GM19099 (cell line): ENCODE measurements at regions not wholly inside any gene's neighbourhood (a gene's known extent, or its start where the extent isn't known, plus 50 kb on each side); places are given as distances from the start of the nearest gene placed in this dataset.

Source experiments
- POLR2A ChIP-seq: IDR thresholded peaks from 3 replicates; pipeline ENCODE4 v1.6.1; 2011; ENCODE audit warnings: low read depth; ENCODE audit not compliant: insufficient read length; ENCODE audit errors: extremely low read depth

DNA sequence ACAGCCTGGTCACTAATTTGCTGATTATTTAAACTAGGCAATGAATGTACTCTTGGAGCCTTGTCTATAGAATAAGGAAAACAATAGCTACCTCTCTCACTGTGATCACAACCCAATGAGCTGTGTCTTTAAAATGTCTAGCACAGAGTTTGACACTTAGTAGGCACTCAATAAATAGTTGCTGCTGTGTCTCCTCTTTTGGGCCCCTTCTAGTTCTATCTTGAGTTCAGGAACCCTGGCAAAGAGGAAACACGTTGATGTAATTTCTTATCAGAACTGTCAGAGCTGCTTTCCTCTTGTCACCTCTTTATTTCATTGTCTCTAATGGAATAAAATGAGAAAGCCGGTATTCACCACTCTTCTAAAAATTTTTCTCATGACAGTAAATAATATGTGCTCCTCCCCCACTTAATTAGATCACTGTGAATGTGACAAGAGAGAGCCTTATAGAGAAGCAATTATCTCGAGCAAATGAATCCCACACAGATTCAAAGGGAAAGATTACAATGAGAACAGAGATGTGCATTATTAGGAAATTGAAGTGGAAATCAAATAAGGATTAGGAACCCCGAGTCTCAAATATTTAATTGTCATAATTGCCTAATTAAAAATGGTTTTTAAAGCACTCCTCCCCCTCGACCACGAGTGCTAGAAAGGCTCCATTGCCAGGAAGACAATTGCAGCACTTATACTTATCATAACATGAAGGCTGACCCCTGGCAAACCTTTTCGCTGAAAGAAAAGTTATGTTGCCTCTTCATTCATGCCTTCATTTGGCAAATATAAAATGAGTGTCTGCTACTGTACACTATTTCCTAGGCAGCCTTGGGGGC is 175.0 kb upstream of the BDNF start:
- TF ChIP-seq POLR2A = no peak

DNA sequence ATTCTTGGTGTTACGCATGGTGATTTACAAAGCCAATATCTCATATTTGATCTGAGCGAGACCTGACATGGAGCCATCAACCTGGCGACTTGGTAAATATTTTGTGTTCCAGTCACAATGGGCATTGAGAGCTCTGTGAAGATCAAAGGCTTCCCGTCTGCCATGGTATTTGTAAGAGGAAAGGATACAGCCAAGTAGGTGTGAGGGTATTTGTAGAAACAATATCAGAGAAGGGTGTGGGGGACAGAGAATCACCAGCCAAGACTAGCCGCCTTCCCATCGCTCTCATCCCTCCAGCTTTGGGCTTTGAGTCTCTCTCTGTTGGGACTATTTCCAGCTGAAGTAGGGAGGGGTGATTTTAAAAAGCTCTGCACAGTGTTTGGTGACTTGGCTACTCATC is 173.4 kb upstream of the BDNF start:
- TF ChIP-seq POLR2A = no peak

- no peak for TF ChIP-seq POLR2A
Measured at GRCh38 chr11:27871056-27871455, 170.8 kb upstream of the BDNF start.

GRCh38 chr11:27869701-27870100 is 169.4 kb upstream of the BDNF start:
- TF ChIP-seq POLR2A = no peak

DNA sequence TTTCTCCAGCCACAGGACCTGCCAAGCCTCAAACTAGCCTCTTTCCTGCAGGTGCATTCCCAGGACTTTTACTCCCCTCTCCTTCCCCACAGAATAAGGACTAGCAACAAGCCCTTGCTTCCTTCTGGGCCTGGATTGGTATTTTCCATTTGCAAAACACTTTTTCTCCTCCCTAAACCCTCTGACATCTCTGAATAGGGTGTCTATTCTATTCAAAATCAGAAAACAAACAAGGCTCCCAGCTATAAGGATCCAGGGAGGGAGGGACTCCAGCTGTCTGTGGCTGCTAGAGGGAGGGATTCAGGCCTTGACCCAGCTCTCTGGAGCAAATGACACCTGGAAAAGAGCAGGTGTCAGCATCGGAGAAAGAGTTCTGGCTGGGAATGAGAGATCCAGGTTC is 168.5 kb upstream of the BDNF start:
- no peak for TF ChIP-seq POLR2A

DNA sequence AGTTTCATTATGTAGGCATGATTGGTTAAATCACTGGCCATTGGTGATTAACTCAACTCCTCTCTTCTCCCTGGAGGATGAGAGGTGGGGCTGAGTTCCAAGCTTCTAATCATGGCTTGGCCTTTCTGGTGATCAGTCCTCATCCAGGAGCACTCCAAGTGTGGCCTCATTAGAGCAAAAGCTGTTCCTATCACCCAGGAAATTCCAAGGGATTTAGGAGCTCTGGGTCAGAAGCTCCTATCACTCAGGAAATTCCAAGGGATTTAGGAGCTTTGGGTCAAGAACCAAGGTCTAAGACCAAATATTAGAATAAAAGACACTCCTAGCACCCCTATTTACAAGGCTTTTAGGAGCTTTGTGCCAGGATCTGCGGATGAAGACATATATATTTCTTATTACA is 168.0 kb upstream of the BDNF start:
- no peak for TF ChIP-seq POLR2A

DNA sequence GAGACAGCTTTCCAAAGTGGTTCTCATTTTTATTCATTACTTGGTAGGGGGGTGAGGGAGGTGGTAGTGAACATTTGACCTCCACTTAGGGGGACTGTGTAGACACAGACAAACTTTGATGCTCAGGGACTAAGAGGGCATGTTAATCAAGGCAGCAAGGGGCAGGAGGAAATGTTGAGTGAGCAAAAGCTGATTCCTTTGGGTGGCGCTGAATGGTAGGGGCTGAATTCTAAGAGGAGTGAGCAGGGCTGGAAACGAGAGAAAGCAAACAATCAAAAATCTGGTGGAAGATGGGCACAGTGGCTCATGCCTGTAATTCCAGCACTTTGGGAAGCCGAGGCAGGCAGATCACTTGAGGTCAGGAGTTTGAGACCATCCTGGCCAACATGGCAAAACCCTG is 164.8 kb upstream of the BDNF start:
- TF ChIP-seq POLR2A = no peak

DNA sequence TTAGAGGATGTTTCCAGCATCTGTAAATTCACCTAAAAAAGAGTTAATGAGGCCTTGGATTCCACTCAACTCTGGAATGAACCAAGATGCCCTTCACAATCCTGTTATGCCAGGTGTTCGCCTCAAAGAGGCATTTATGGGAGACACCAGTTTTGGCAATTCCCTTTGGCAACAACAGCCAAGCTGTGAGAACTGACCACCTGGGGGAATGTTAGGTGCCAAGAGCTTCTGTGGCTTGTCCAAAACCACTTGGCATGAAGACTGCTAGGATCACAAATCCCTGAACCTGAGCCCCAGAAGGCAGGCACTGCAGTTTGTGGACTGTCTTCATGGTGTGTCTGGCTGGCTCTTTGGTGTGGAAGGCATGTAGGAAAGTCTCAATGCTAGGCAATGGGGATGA is 164.4 kb upstream of the BDNF start:
- no peak for TF ChIP-seq POLR2A

GRCh38 chr11:27864091-27864491 is 163.8 kb upstream of the BDNF start:
- TF ChIP-seq POLR2A = no peak

- TF ChIP-seq POLR2A = no peak
Measured at GRCh38 chr11:27863637-27864036, 163.4 kb upstream of the BDNF start.

DNA sequence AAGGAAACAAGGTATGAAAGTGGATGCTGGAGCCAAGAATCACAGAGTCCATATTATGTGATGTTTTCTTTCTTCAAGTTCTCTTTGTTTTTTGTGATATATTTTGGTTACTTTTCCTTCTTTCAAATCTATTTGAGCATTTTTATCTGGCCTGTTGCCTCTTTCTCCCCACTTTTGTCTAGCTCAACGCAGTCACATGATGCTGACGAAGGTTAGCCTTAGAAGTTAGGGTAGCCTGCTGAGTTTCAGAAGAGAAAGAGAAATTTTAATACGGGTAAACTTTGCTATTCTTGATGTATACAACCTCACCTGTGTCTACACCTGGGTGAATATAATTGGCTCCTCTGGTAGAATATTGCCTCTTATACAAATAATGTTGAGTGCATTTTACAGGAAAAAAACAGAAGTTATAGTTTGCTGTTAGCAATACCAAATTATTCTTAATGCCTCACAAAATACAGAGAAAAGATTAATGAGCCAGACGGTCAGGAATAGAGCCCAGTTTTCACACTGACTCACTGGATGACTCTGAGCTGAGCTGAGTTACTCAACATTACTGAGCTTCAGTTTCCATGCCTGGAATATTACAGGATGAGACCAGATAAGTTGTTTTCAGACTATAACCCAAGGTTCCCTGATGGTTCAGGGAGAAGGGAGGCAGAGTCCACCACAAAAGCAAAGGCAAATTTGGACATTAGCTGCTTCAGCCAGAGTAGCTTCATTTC is 161.6 kb upstream of the BDNF start:
- TF ChIP-seq POLR2A = no peak

DNA sequence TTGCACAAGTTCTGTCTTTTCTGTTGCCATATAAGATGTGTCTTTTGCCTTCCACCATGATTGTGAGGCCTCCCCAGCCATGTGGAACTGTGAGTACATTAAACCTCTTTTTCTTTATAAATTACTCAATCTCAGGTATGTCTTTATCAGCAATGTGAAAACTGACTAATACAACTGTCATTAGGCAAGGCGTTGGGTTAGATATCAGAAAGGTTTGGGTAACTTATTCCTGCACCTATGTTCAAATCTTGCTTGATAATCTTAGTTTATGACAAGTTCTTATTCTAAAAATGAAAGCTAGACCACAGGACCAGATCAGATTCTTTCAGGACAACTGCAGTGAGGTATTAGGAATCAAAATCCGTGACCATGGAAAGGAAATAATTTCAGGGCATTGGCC is 160.6 kb upstream of the BDNF start:
- TF ChIP-seq POLR2A = no peak

DNA sequence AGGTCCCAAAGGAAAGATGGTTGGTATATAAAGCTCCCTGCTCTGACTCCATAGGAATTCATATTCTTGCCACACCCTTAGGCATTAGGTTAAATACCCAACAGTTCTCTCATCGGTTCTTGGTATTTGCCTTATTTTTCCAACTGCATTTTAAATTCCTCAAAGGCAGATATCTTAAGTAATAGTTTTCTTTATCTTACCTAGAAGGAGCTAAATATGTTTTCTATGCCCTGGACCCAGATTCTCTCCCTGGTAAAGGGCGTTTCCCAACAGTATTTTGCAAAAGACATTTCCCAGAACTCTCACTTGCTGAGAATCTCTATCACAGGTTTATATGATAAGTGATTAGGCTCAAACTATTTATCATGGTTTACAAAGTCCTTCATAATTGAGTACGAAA is 158.6 kb upstream of the BDNF start:
- TF ChIP-seq POLR2A = no peak

GRCh38 chr11:27857588-27857987 is 157.3 kb upstream of the BDNF start:
- no peak for TF ChIP-seq POLR2A

DNA sequence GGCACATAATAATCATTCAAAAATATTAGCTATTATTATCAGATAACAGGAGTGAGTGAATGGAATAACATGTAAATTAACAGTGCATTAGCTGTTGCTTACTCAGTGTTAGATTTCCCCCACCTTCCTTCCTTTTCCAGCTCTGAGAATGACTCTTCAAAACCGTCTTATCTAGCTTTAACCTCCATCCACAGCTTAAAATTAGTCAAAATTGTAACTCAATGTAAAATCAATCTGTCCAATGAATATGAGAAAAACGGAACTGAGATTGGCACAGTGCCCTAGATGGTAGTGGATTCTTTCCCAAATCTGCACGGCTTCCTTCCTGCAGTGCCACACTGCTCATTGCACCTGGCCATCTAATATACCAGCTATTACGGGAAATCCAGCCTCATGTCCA is 156.8 kb upstream of the BDNF start:
- no peak for TF ChIP-seq POLR2A

GRCh38 chr11:27848423-27848822 is 148.2 kb upstream of the BDNF start:
- TF ChIP-seq POLR2A = no peak
